HG03139 (cell line): ENCODE measurements at regions not wholly inside any gene's neighbourhood (a gene's known extent, or its start where the extent isn't known, plus 50 kb on each side); places are given as distances from the start of the nearest gene placed in this dataset.
"Not testable (repeated sequence)": the region's sequence is repeated elsewhere in the genome, so short reads cannot be mapped to it uniquely, and the experiment has no call there.

Experiments
- ATAC-seq: cut with Tn5 transposase; IDR thresholded peaks from one replicate; pipeline ENCODE4 v1.9.1; 2021; ENCODE audit not compliant: unreplicated experiment

GRCh38 chr3:152151216-152151876, 117.4 kb upstream of the MBNL1 start:
- no peak for ATAC-seq

GRCh38 chr3:152151877-152152765, 116.6 kb upstream of the MBNL1 start:
- ATAC-seq, result not testable (repeated sequence)

GRCh38 chr3:152153115-152153514, 115.6 kb upstream of the MBNL1 start:
- ATAC-seq, result not testable (repeated sequence)

- ATAC-seq, result no peak
Observed at GRCh38 chr3:152155246-152156020, 113.3 kb upstream of the MBNL1 start.

GRCh38 chr3:152156880-152157279, 111.8 kb upstream of the MBNL1 start:
- no peak for ATAC-seq

- ATAC-seq, result no peak
Observed at GRCh38 chr3:152157337-152157736, 111.4 kb upstream of the MBNL1 start.

- no peak for ATAC-seq
Observed at GRCh38 chr3:152159328-152159727, 109.4 kb upstream of the MBNL1 start.

- ATAC-seq, result no peak
Observed at GRCh38 chr3:152160350-152161011, 108.2 kb upstream of the MBNL1 start.

GRCh38 chr3:152172460-152172859, 96.3 kb upstream of the MBNL1 start:
- no peak for ATAC-seq

- ATAC-seq, result no peak
Observed at GRCh38 chr3:152173627-152174026, 95.1 kb upstream of the MBNL1 start.

GRCh38 chr3:152174876-152175527, 93.7 kb upstream of the MBNL1 start:
- ATAC-seq, result no peak

- no peak for ATAC-seq
Observed at GRCh38 chr3:152175528-152175889, 93.2 kb upstream of the MBNL1 start.

GRCh38 chr3:152176241-152176640, 92.5 kb upstream of the MBNL1 start:
- no peak for ATAC-seq

GRCh38 chr3:152176998-152177397, 91.7 kb upstream of the MBNL1 start:
- ATAC-seq, result no peak

- ATAC-seq, result peak; percentile 92
Observed at GRCh38 chr3:152177757-152178156, 91.0 kb upstream of the MBNL1 start.

GRCh38 chr3:152183473-152183872, 85.3 kb upstream of the MBNL1 start:
- ATAC-seq, result peak; percentile 73

- ATAC-seq, result no peak
Observed at GRCh38 chr3:152184971-152185686, 83.6 kb upstream of the MBNL1 start.

GRCh38 chr3:152185891-152186630, 82.7 kb upstream of the MBNL1 start:
- ATAC-seq, result no peak

GRCh38 chr3:152190636-152191183, 78.0 kb upstream of the MBNL1 start:
- ATAC-seq, result no peak
